Calu3 (cell line): ENCODE measurements at regions not wholly inside any gene's neighbourhood (a gene's known extent, or its start where the extent isn't known, plus 50 kb on each side); places are given as distances from the start of the nearest gene placed in this dataset.

ENCODE experiments used
- BruUV-seq: library from RNA; stranded (reverse); fragments of 400-500 nt; replicated peaks from 2 replicates; lab custom pipeline; 2021; lab: Mats Ljungman, UMichigan
- CTCF ChIA-PET: fragments of 300-600 bp; sonication (Branson Sonifier 250); formaldehyde crosslinking; loops from one replicate; lab custom pipeline; 2022; ENCODE audit warnings: antibody characterized with exemption; lab: Charles Lee
- DNase-seq: peaks from one replicate; pipeline ENCODE4 v3.0.0; 2022
- H3K27ac Mint-ChIP-seq: one replicate; pipeline ENCODE4 v1.8.0; 2022; ENCODE audit warnings: mixed read lengths; ENCODE audit not compliant: unreplicated experiment
- H3K27me3 Mint-ChIP-seq: one replicate; pipeline ENCODE4 v1.8.0; 2022; ENCODE audit warnings: mixed read lengths; ENCODE audit not compliant: unreplicated experiment
- H3K36me3 Mint-ChIP-seq: one replicate; pipeline ENCODE4 v1.8.0; 2022; ENCODE audit warnings: mild to moderate bottlenecking, moderate library complexity, mixed read lengths; ENCODE audit not compliant: insufficient read depth, unreplicated experiment
- H3K4me1 Mint-ChIP-seq: one replicate; pipeline ENCODE4 v1.8.0; 2022; ENCODE audit warnings: mild to moderate bottlenecking, low read depth, mixed read lengths; ENCODE audit not compliant: unreplicated experiment
- H3K4me3 Mint-ChIP-seq: one replicate; pipeline ENCODE4 v1.8.0; 2022; ENCODE audit warnings: mild to moderate bottlenecking, low read depth, moderate library complexity, mixed read lengths; ENCODE audit not compliant: unreplicated experiment
- H3K9me3 Mint-ChIP-seq: one replicate; pipeline ENCODE4 v1.8.0; 2022; ENCODE audit warnings: low read depth, mixed read lengths; ENCODE audit not compliant: unreplicated experiment
- intact Hi-C: fragments of 100-400 bp; cut with micrococcal nuclease; formaldehyde crosslinking; loops from one replicate; pipeline ENCODE4 v1.10.0; 2022; ENCODE audit not compliant: unreplicated experiment
- TF ChIP-seq, protein P1 (sequence below): fragments of 200-600 bp; IDR thresholded peaks from one replicate; pipeline ENCODE4 v1.8.0; 2022; ENCODE audit warnings: antibody characterized with exemption; ENCODE audit not compliant: unreplicated experiment

DNA sequence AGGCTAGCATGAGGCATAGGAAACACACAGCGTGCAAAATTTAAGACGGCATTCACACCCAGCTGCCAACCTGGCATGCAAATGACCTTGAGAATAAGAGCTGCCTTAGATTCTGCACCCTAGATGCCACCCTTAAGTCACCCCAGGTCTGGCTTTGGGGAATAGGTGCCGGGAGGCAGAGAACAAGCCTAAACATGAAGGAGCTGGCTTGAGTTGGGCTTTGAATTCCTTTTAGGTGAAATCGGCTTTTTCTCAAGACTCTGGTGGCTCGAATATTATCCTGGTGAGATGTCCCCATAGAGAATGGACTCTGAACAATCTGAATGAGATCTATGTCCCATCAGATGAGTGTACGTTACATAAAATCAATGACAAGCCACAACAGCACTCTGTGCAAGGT is 1090.5 kb downstream of the VRK1 start:
- BruUV-seq = no TSS peak
- Mint-ChIP-seq H3K9me3 (peaks cover 2% of the 10 kb centered on the region), H3K4me1 (no peaks in the 10 kb centered on the region), H3K4me3 (no peak overlapping the region), H3K36me3 (no peaks in the 10 kb centered on the region), H3K27ac (no peak overlapping the region), H3K27me3 (no peaks in the 10 kb centered on the region)
- no peak for DNase-seq
- TF ChIP-seq, protein P1, sequence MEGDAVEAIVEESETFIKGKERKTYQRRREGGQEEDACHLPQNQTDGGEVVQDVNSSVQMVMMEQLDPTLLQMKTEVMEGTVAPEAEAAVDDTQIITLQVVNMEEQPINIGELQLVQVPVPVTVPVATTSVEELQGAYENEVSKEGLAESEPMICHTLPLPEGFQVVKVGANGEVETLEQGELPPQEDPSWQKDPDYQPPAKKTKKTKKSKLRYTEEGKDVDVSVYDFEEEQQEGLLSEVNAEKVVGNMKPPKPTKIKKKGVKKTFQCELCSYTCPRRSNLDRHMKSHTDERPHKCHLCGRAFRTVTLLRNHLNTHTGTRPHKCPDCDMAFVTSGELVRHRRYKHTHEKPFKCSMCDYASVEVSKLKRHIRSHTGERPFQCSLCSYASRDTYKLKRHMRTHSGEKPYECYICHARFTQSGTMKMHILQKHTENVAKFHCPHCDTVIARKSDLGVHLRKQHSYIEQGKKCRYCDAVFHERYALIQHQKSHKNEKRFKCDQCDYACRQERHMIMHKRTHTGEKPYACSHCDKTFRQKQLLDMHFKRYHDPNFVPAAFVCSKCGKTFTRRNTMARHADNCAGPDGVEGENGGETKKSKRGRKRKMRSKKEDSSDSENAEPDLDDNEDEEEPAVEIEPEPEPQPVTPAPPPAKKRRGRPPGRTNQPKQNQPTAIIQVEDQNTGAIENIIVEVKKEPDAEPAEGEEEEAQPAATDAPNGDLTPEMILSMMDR = no peak
- intact Hi-C loops = no loop called here
- CTCF ChIA-PET = no interaction called here

DNA sequence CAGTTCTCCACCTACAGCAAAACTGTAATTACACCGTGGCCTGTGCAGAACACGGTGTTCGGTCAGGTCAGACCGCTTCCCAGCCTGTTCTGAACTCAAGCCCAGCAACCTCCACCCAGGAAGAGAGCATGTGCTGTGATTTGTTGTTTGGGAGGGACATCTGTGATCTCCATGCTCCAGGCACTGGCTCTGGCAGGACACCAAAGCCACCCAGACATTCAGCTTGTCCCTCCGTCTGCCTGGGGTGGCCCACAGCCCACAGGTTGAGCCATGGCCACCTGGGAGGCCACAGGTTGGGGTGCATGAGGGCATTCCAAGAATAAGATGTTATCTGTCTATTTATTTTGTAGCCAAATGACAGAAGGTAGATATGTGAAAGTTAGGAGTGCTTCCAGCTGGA is 1091.1 kb downstream of the VRK1 start:
- no peaks in the 10 kb centered on the region for H3K4me1 Mint-ChIP-seq
- no peak for DNase-seq

DNA sequence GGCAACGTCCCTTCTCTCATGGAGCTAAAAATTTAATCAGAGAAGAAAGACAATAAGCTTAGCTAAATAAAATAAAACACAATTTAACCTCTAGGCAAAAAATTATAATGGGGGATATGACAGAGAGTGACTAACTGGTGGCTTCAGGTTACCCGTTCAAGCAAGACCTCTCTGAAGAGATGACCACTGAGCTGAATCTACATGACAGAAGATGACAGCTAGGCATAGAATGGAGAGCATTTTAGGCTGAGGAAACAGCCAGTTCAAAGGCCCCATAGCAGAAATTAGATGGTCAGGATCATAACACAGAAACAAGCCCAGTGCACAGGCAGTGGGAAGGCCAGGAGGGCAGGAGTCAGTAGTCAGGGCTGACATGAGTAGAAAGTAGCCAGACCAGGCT is 1094.3 kb downstream of the VRK1 start:
- CTCF ChIA-PET = no interaction called here
- Mint-ChIP-seq H3K27me3 (no peaks in the 10 kb centered on the region), H3K4me1 (no peaks in the 10 kb centered on the region), H3K36me3 (no peaks in the 10 kb centered on the region), H3K9me3 (peaks cover 5% of the 10 kb centered on the region), H3K27ac (no peak overlapping the region), H3K4me3 (no peak overlapping the region)
- intact Hi-C loops = no loop called here
- DNase-seq = no peak
- no TSS peak for BruUV-seq
- TF ChIP-seq, protein P1 = no peak

More for the DNA sequence above, 1091.1 kb downstream of the VRK1 start:
- no TSS peak for BruUV-seq
- CTCF ChIA-PET = no interaction called here
- Mint-ChIP-seq H3K27me3 (no peaks in the 10 kb centered on the region), H3K27ac (no peak overlapping the region), H3K4me3 (no peak overlapping the region), H3K9me3 (peaks cover 5% of the 10 kb centered on the region), H3K36me3 (no peaks in the 10 kb centered on the region)
- TF ChIP-seq, protein P1 = no peak
- intact Hi-C loops = no loop called here

DNA sequence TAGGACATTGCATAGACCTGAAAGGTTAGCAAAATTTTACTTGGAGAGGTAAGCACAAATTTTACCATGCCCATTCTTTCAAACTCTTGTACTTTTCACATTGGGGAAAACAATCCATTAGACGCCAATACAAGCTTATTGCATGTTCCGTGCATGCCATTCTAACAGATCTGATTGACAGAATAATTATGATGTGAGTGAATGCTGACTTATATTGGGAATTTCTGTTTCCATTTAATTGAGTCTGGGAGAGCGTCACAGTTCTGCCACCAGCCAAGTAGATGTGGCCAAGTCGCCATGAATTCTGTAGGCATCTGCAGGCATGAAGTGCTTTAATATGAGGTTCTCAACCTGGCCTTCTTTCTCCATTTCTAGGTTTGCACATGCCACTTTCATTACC is 1097.4 kb downstream of the VRK1 start:
- no peaks in the 10 kb centered on the region for H3K36me3 Mint-ChIP-seq
- DNase-seq = no peak
- peaks cover 5% of the 10 kb centered on the region for H3K9me3 Mint-ChIP-seq
- BruUV-seq = no TSS peak
- no peaks in the 10 kb centered on the region for H3K27me3 Mint-ChIP-seq
- no peak overlapping the region for H3K4me3 Mint-ChIP-seq
- intact Hi-C loops = no loop called here
- no peak overlapping the region for H3K27ac Mint-ChIP-seq
- CTCF ChIA-PET = no interaction called here
- no peaks in the 10 kb centered on the region for H3K4me1 Mint-ChIP-seq
- TF ChIP-seq, protein P1 = no peak
